Stomach (tissue), 8 donors: ENCODE measurements at regions not wholly inside any gene's neighbourhood (a gene's known extent, or its start where the extent isn't known, plus 50 kb on each side); places are given as distances from the start of the nearest gene placed in this dataset.

Source experiments
- DNase-seq, 2 donors: peaks; one replicate each; pipeline versions ENCODE4 v3.0.0 to v3.0.0-alpha.2; 2013 to 2019
- H3K27ac ChIP-seq, 5 donors: fragments of 200-600 bp in 4 of 5; sonication (generic) in 4 of 5; one replicate each; pipeline ENCODE4 v1.5.1; 2013 to 2019; ENCODE audit warnings: mild to moderate bottlenecking in 1 of 5, moderate library complexity in 1 of 5
- H3K27me3 ChIP-seq, 3 donors: fragments of 200-600 bp; sonication (generic); one replicate each; pipeline ENCODE4 v1.5.1; 2017 to 2019; ENCODE audit warnings: mixed run types in 1 of 3
- H3K36me3 ChIP-seq, 4 donors: fragments of 200-600 bp; sonication (generic); 1 replicate in 3 of 4; 2 replicates in 1 of 4; pipeline ENCODE4 v1.5.1; 2016 to 2019
- H3K4me1 ChIP-seq, 4 donors: fragments of 200-600 bp; sonication (generic); one replicate each; pipeline ENCODE4 v1.5.1; 2016 to 2019
- H3K4me3 ChIP-seq, 4 donors: fragments of 200-600 bp; sonication (generic) in 3 of 4; one replicate each; pipeline ENCODE4 v1.5.1; 2016 to 2019; ENCODE audit warnings: mild to moderate bottlenecking in 1 of 4
- H3K9me3 ChIP-seq, 4 donors: fragments of 200-600 bp; sonication (generic); one replicate each; pipeline ENCODE4 v1.5.1; 2016 to 2019
- EP300 ChIP-seq: sonication (generic); formaldehyde crosslinking; IDR thresholded peaks from one replicate; pipeline ENCODE4 v1.6.1; 2017; ENCODE audit warnings: antibody characterized with exemption
- POLR2A ChIP-seq, 4 donors: fragments of 450-650 bp; IDR thresholded peaks; one replicate each; pipeline ENCODE4 v1.6.1; 2016; ENCODE audit warnings: antibody characterized with exemption in 4 of 4, control low read depth in 2 of 4, mild to moderate bottlenecking in 1 of 4, moderate library complexity in 1 of 4
- POLR2AphosphoS5 ChIP-seq, 3 donors: sonication (generic); formaldehyde crosslinking; IDR thresholded peaks; one replicate each; pipeline ENCODE4 v1.6.1; 2016; ENCODE audit warnings: antibody characterized with exemption in 3 of 3
- WGBS, 5 donors: extraction: QIAGEN DNeasy Blood & Tissue Kit in 3 of 5; methylation state at CpG; one replicate each; pipeline versions ENCODE4 v1.1.5 to v1.1.7; 2013 to 2018; 5-methylcytosine and 5-hydroxymethylcytosine counted together
- intact Hi-C: fragments of 100-400 bp; cut with DNase I; formaldehyde crosslinking; loops from one replicate; pipeline ENCODE4 v1.15.1; 2023; ENCODE audit warnings: low total_unique reads
- TF ChIP-seq, protein P1 (sequence below), 7 experiments: fragments of 450-650 bp in 4 of 7; fragments of 200-600 bp in 3 of 7; sonication (generic) in 3 of 7; IDR thresholded peaks; one replicate each; pipeline ENCODE4 v1.5.1; 2016 to 2019; ENCODE audit warnings: antibody characterized with exemption in 7 of 7, control low read depth in 2 of 7, mild to moderate bottlenecking in 1 of 7
- donor health status: healthy with polysubstance abuse.
- donor health status: Bipolar disorder and iron deficiency.
- donor health status: healthy.

GRCh38 chr15:54810496-54810895 is 386.2 kb downstream of the RSL24D1 start:
- TF ChIP-seq, protein P1, sequence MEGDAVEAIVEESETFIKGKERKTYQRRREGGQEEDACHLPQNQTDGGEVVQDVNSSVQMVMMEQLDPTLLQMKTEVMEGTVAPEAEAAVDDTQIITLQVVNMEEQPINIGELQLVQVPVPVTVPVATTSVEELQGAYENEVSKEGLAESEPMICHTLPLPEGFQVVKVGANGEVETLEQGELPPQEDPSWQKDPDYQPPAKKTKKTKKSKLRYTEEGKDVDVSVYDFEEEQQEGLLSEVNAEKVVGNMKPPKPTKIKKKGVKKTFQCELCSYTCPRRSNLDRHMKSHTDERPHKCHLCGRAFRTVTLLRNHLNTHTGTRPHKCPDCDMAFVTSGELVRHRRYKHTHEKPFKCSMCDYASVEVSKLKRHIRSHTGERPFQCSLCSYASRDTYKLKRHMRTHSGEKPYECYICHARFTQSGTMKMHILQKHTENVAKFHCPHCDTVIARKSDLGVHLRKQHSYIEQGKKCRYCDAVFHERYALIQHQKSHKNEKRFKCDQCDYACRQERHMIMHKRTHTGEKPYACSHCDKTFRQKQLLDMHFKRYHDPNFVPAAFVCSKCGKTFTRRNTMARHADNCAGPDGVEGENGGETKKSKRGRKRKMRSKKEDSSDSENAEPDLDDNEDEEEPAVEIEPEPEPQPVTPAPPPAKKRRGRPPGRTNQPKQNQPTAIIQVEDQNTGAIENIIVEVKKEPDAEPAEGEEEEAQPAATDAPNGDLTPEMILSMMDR (IDR thresholded peaks at IDR 0.05): no peak
- no peak for TF ChIP-seq POLR2A (IDR thresholded peaks at IDR 0.05)
- TF ChIP-seq POLR2AphosphoS5 (IDR thresholded peaks at IDR 0.05): no peak
- no peak for TF ChIP-seq EP300
- H3K4me1 ChIP-seq: no peaks in the 10 kb centered on the region
- H3K36me3 ChIP-seq: no peaks in the 10 kb centered on the region
- H3K27me3 ChIP-seq: no peaks in the 10 kb centered on the region
- intact Hi-C loops: no loop called here
- H3K9me3 ChIP-seq: peaks cover 0 to 13% (median 8%) of the 10 kb centered on the region in 4 donors
- no peak overlapping the region for H3K4me3 ChIP-seq
- no peak overlapping the region for H3K27ac ChIP-seq
- no peak for DNase-seq

DNA sequence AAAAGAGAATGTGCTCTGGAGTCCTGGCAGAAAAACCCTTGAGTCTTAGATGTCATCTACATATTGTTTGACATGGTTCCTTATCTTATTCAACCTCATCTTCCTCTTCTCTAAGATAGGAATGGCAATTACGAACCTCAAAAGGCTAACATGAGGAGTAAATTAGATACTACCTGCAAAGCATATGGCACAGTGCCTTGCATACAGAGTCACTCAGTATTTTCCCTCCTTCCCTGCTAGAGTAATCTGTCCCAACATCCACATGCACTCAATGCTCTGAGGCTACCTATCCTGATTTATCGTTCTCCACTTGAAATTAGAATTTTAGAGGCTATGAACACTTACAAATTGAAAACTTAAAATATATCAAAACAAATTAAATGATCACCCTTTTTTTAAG is 386.7 kb downstream of the RSL24D1 start:
- no peaks in the 10 kb centered on the region for H3K27me3 ChIP-seq
- no peaks in the 10 kb centered on the region for H3K4me1 ChIP-seq
- no peak for DNase-seq
- H3K4me3 ChIP-seq: no peak overlapping the region
- no peaks in the 10 kb centered on the region for H3K36me3 ChIP-seq
- 74 to 87% (median 80%) methylated on average over 2 of the region's 2 CpGs for WGBS, 5 donors
- no peak overlapping the region for H3K27ac ChIP-seq
- H3K9me3 ChIP-seq: peaks cover 0 to 11% (median 8%) of the 10 kb centered on the region in 4 donors
- intact Hi-C loops: no loop called here
- TF ChIP-seq POLR2A (IDR thresholded peaks at IDR 0.05): no peak
- TF ChIP-seq, protein P1 (IDR thresholded peaks at IDR 0.05): no peak

DNA sequence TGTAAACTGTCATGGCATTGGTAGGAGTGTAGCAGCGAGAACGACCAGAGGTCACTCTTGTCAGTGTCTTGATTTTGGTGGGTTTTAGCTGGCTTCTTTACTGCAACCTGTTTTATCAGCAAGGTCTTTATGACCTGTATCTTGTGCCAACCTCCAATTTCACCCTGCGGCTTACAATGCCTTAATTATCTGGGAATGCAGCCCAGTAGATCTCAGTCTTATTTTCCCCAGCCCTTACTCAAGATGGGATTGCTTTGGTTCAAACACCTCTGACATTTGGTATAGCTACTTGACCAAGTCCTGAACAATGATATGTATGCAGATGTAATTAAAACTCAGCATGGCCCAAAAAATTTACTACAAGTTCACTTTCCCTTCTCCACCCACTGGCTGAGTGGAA is 388.4 kb downstream of the RSL24D1 start:
- WGBS, 5 donors: 67 to 87% (median 84%) methylated on average over 3 of the region's 3 CpGs
- Histone ChIP-seq H3K4me3 (no peak overlapping the region), H3K9me3 (no peaks in the 10 kb centered on the region), H3K36me3 (no peaks in the 10 kb centered on the region), H3K27me3 (no peaks in the 10 kb centered on the region), H3K4me1 (no peaks in the 10 kb centered on the region), H3K27ac (no peak overlapping the region)
- TF ChIP-seq EP300 (no peak), POLR2AphosphoS5 (IDR thresholded peaks at IDR 0.05) (no peak), POLR2A (IDR thresholded peaks at IDR 0.05) (no peak)
- TF ChIP-seq, protein P1 (IDR thresholded peaks at IDR 0.05): no peak
- no peak for DNase-seq
- intact Hi-C loops: no loop called here

DNA sequence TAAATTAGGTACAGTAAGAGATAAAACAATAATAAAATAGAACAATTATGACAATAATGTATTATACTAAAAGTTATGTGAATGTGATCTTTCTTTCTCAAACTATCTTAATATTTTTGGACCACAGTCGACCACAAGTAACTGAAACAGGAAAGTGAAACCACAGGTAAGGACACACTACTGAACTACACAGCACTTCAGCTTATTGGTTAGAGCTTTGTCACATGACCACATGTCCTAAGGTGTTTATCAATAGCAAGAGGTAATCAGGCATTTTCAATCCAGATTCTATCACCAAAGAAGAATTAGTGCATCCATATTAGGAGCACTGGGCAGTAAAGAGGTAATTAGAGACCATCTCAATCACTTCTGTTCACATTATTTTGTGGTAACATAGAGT is 392.8 kb downstream of the RSL24D1 start:
- no peak overlapping the region for H3K4me3 ChIP-seq
- no peak for DNase-seq
- 55 to 78% (median 56%) methylated on average over 1 of the region's 1 CpG for WGBS, 5 donors
- no peaks in the 10 kb centered on the region for H3K36me3 ChIP-seq
- H3K27ac ChIP-seq: no peak overlapping the region
- H3K4me1 ChIP-seq: no peaks in the 10 kb centered on the region
- TF ChIP-seq POLR2A (IDR thresholded peaks at IDR 0.05): no peak
- no peak for TF ChIP-seq EP300
- TF ChIP-seq POLR2AphosphoS5 (IDR thresholded peaks at IDR 0.05): no peak
- TF ChIP-seq, protein P1 (IDR thresholded peaks at IDR 0.05): no peak
- intact Hi-C loops: no loop called here
- H3K27me3 ChIP-seq: no peaks in the 10 kb centered on the region
- no peaks in the 10 kb centered on the region for H3K9me3 ChIP-seq
